Panc1 (cell line): ENCODE measurements at regions not wholly inside any gene's neighbourhood (a gene's known extent, or its start where the extent isn't known, plus 50 kb on each side); places are given as distances from the start of the nearest gene placed in this dataset.

Experiments used
- ATAC-seq: fragments of 200-7000 bp; cut with Tn5 transposase; 2 replicates; pipeline ENCODE4 v1.9.1; 2020; ENCODE audit warnings: mild to moderate bottlenecking, moderate library complexity
- BruUV-seq: library from RNA; stranded (reverse); fragments of 400-500 nt; replicated peaks from 2 replicates; lab custom pipeline; 2021; lab: Mats Ljungman, UMichigan
- CTCF ChIA-PET: fragments of 300-600 bp; sonication (Branson Sonifier 250); formaldehyde crosslinking; loops from one replicate; lab custom pipeline; 2022; ENCODE audit warnings: antibody characterized with exemption; lab: Charles Lee
- POLR2A ChIA-PET: fragments of 300-600 bp; sonication (Branson Sonifier 250); formaldehyde crosslinking; loops from one replicate; lab custom pipeline; 2022; ENCODE audit warnings: antibody characterized with exemption; lab: Charles Lee
- DNase-seq: peaks from one replicate; pipeline ENCODE4 v3.0.0-alpha.2; 2010; ENCODE audit warnings: low read depth, low spot score
- H3K27ac ChIP-seq: 2 replicates; pipeline ENCODE4 v1.5.1; 2011; ENCODE audit warnings: mild to moderate bottlenecking, low read length, inconsistent platforms
- H3K27me3 ChIP-seq: fragments of 200-500 bp; sonication (Bioruptor generic); 2 replicates; pipeline ENCODE4 v1.6.0; 2014; ENCODE audit warnings: low read length, inconsistent platforms; ENCODE audit not compliant: control insufficient read depth, insufficient read depth
- H3K36me3 ChIP-seq: fragments of 200-500 bp; sonication (Bioruptor generic); 2 replicates; pipeline ENCODE4 v1.5.1; 2014; ENCODE audit warnings: inconsistent platforms, mild to moderate bottlenecking, low read length, moderate library complexity; ENCODE audit not compliant: control insufficient read depth, insufficient read depth
- H3K4me1 ChIP-seq: 2 replicates; pipeline ENCODE4 v1.5.1; 2011; ENCODE audit warnings: inconsistent platforms, mild to moderate bottlenecking, low read length, moderate library complexity; ENCODE audit not compliant: control insufficient read depth, insufficient read depth
- H3K4me3 ChIP-seq, 2 experiments: 2 replicates each; pipeline ENCODE4 v1.5.1; 2011 to 2012; ENCODE audit warnings: low read depth in 2 of 2, low read length in 2 of 2, mild to moderate bottlenecking in 2 of 2, inconsistent platforms in 1 of 2, moderate library complexity in 1 of 2
- H3K9me3 ChIP-seq: fragments of 200-500 bp; sonication (Bioruptor generic); 2 replicates; pipeline ENCODE4 v1.5.1; 2014; ENCODE audit warnings: low read depth, mild to moderate bottlenecking, inconsistent platforms, low read length, moderate library complexity; ENCODE audit not compliant: control insufficient read depth, insufficient read depth
- POLR2AphosphoS5 ChIP-seq: IDR thresholded peaks from 2 replicates; pipeline ENCODE4 v1.6.1; 2012; ENCODE audit warnings: mild to moderate bottlenecking, low read depth, low read length, moderate library complexity
- SIN3A ChIP-seq: IDR thresholded peaks from 2 replicates; pipeline ENCODE4 v1.6.1; 2012; ENCODE audit warnings: low read depth, mild to moderate bottlenecking, low read length, moderate library complexity, borderline replicate concordance; ENCODE audit not compliant: insufficient read depth
- TCF7L2 ChIP-seq: IDR thresholded peaks from 2 replicates; pipeline ENCODE4 v1.6.1; 2011; ENCODE audit warnings: mild to moderate bottlenecking, low read depth, low read length, inconsistent platforms
- in situ Hi-C: cut with HindIII; loops from 2 replicates; pipeline ENCODE4 v1.10.0; 2016; ENCODE audit warnings: low sequenced_read_pairs, low pct_unique_long_range_greater_than_20kb
- intact Hi-C: fragments of 100-400 bp; cut with micrococcal nuclease; formaldehyde crosslinking; loops from one replicate; pipeline ENCODE4 v1.10.0; 2022; ENCODE audit not compliant: unreplicated experiment
- TF ChIP-seq, protein P1 (sequence below): fragments of 450-650 bp; IDR thresholded peaks from 2 replicates; pipeline ENCODE4 v1.5.1; 2017; ENCODE audit warnings: mild to moderate bottlenecking
- TF ChIP-seq, protein P2 (sequence below), 2 experiments: IDR thresholded peaks; 2 replicates each; pipeline ENCODE4 v1.6.1; 2011 to 2012; ENCODE audit warnings: low read depth in 2 of 2, control low read depth in 1 of 2, low read length in 1 of 2, mild to moderate bottlenecking in 1 of 2, moderate library complexity in 1 of 2; ENCODE audit not compliant: insufficient read depth in 1 of 2

DNA sequence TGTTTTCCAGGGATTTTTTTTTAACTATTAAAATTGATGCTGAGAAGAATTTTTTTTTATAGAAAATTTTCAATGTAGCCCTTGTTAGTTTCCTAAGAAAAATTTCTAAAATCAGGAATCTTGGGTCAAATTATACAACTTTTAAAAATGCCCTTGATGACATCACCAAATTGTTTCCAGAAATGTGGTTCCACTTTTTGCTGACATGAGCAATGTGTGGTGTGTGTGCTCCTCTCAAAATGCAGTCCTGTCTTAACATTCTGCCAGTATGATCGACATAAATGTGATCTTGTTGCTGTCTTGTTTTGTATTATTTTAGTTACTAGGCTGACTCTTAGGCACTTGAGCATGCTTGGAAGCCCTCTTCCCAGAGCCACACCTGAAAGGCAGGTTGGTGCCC lies 89.7 kb upstream of the ST6GAL2 start:
- H3K36me3 ChIP-seq, result no peaks in the 10 kb centered on the region
- in situ Hi-C loops, result no loop called here
- no peak for DNase-seq
- intact Hi-C loops, result no loop called here
- no peak overlapping the region for H3K4me3 ChIP-seq
- no peaks in the 10 kb centered on the region for H3K9me3 ChIP-seq
- no peak for ATAC-seq
- ChIA-PET CTCF (no interaction called here), POLR2A (no interaction called here)
- no peaks in the 10 kb centered on the region for H3K4me1 ChIP-seq
- BruUV-seq, result no TSS peak
- H3K27me3 ChIP-seq, result no peaks in the 10 kb centered on the region
- TF ChIP-seq, protein P1, sequence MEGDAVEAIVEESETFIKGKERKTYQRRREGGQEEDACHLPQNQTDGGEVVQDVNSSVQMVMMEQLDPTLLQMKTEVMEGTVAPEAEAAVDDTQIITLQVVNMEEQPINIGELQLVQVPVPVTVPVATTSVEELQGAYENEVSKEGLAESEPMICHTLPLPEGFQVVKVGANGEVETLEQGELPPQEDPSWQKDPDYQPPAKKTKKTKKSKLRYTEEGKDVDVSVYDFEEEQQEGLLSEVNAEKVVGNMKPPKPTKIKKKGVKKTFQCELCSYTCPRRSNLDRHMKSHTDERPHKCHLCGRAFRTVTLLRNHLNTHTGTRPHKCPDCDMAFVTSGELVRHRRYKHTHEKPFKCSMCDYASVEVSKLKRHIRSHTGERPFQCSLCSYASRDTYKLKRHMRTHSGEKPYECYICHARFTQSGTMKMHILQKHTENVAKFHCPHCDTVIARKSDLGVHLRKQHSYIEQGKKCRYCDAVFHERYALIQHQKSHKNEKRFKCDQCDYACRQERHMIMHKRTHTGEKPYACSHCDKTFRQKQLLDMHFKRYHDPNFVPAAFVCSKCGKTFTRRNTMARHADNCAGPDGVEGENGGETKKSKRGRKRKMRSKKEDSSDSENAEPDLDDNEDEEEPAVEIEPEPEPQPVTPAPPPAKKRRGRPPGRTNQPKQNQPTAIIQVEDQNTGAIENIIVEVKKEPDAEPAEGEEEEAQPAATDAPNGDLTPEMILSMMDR, result no peak
- H3K27ac ChIP-seq, result no peak overlapping the region

DNA sequence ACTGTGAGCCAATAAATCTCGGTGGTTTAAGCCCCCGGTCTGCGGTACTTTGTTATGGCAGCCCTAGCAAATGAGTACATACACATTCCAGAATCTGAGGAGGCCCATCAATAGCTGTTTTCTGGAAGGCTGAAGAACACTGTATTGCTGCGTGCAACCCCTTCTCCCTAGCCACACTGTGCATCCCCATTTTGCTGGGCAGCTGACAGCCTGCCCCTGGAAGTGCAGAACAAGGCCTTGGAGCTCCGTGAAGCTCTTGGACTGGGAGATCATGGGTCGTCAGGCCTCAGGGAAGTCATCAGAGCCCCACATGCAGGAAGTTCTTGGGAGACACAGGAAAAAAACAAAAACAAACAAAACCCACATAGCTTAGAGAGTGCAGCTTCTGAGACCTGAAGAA lies 90.6 kb upstream of the ST6GAL2 start:
- H3K27me3 ChIP-seq, result no peaks in the 10 kb centered on the region
- H3K9me3 ChIP-seq, result no peaks in the 10 kb centered on the region
- BruUV-seq, result no TSS peak

More for the DNA sequence above, 90.6 kb upstream of the ST6GAL2 start:
- Histone ChIP-seq H3K4me3 (no peak overlapping the region), H3K36me3 (no peaks in the 10 kb centered on the region), H3K4me1 (no peaks in the 10 kb centered on the region), H3K27ac (no peak overlapping the region)
- in situ Hi-C loops (no loop called here), intact Hi-C loops (no loop called here)
- DNase-seq (no peak), ATAC-seq (no peak)
- ChIA-PET POLR2A (no interaction called here), CTCF (no interaction called here)
- TF ChIP-seq SIN3A, result no peak
- TF ChIP-seq POLR2AphosphoS5, result no peak
- TF ChIP-seq, protein P2, sequence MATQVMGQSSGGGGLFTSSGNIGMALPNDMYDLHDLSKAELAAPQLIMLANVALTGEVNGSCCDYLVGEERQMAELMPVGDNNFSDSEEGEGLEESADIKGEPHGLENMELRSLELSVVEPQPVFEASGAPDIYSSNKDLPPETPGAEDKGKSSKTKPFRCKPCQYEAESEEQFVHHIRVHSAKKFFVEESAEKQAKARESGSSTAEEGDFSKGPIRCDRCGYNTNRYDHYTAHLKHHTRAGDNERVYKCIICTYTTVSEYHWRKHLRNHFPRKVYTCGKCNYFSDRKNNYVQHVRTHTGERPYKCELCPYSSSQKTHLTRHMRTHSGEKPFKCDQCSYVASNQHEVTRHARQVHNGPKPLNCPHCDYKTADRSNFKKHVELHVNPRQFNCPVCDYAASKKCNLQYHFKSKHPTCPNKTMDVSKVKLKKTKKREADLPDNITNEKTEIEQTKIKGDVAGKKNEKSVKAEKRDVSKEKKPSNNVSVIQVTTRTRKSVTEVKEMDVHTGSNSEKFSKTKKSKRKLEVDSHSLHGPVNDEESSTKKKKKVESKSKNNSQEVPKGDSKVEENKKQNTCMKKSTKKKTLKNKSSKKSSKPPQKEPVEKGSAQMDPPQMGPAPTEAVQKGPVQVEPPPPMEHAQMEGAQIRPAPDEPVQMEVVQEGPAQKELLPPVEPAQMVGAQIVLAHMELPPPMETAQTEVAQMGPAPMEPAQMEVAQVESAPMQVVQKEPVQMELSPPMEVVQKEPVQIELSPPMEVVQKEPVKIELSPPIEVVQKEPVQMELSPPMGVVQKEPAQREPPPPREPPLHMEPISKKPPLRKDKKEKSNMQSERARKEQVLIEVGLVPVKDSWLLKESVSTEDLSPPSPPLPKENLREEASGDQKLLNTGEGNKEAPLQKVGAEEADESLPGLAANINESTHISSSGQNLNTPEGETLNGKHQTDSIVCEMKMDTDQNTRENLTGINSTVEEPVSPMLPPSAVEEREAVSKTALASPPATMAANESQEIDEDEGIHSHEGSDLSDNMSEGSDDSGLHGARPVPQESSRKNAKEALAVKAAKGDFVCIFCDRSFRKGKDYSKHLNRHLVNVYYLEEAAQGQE (IDR thresholded peaks at IDR 0.05; ENCODE audit: insufficient read depth in 1 of 2, low read depth in 2 of 2, low read length in 1 of 2), result no peak
- TF ChIP-seq, protein P1, result no peak
- TF ChIP-seq TCF7L2, result no peak
